ENCODE measurements at regions not wholly inside any gene's neighbourhood (a gene's known extent, or its start where the extent isn't known, plus 50 kb on each side); places are given as distances from the start of the nearest gene placed in this dataset.

- Histone ChIP-seq H3K9me3 (no peaks in the 10 kb centered on the region), H3K4me3 (peak overlapping the region in 1 of 2 donors; percentile 12), H3K36me3 (ENCODE audit: low read depth, missing control alignments) (no peaks in the 10 kb centered on the region), H3K4me1 (peaks cover 4% of the 10 kb centered on the region), H3K27me3 (no peaks in the 10 kb centered on the region), H3K27ac (peak overlapping the region; percentile 69)
- no peak for TF ChIP-seq POLR2A (IDR thresholded peaks at IDR 0.05)
- TF ChIP-seq, protein P1, sequence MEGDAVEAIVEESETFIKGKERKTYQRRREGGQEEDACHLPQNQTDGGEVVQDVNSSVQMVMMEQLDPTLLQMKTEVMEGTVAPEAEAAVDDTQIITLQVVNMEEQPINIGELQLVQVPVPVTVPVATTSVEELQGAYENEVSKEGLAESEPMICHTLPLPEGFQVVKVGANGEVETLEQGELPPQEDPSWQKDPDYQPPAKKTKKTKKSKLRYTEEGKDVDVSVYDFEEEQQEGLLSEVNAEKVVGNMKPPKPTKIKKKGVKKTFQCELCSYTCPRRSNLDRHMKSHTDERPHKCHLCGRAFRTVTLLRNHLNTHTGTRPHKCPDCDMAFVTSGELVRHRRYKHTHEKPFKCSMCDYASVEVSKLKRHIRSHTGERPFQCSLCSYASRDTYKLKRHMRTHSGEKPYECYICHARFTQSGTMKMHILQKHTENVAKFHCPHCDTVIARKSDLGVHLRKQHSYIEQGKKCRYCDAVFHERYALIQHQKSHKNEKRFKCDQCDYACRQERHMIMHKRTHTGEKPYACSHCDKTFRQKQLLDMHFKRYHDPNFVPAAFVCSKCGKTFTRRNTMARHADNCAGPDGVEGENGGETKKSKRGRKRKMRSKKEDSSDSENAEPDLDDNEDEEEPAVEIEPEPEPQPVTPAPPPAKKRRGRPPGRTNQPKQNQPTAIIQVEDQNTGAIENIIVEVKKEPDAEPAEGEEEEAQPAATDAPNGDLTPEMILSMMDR (IDR thresholded peaks at IDR 0.05): no peak
- 42 to 45% methylated on average over 19 of the region's 19 CpGs for WGBS, 2 donors
- intact Hi-C loops (cut with DNase I; ENCODE audit: low total_unique reads): no loop called here
- DNase-seq: no peak
These were observed 110.8 kb upstream of the ERCC6L2 start for GRCh38 chr9:95764533-95765319.

DNA sequence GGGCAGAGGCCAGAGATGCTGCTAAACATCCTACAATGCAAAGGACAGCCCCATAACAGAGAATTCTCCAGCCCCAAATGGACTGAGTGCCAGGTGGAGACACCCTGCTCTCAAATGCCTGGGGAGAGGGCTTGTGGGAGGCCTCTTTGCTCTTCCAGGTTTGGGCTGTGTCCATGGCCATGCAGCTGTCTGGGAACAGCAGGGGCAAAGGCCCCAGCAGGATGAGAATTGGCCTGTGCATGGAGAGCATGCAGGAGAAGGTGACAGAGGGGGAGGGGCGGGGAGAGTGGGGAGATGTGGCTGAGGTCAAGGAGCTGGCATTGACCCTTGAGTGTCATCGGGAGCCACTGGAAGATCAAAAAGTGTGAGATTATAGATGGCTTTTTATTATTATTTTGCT is 111.5 kb upstream of the ERCC6L2 start:
- Histone ChIP-seq H3K36me3 (ENCODE audit: low read depth, missing control alignments) (no peaks in the 10 kb centered on the region), H3K4me1 (peaks cover 4% of the 10 kb centered on the region), H3K4me3 (no peak overlapping the region), H3K27ac (peak overlapping the region in 1 of 2 donors; percentile 69), H3K9me3 (no peaks in the 10 kb centered on the region), H3K27me3 (no peaks in the 10 kb centered on the region)
- no peak for DNase-seq
- TF ChIP-seq POLR2A (IDR thresholded peaks at IDR 0.05): no peak
- TF ChIP-seq, protein P1 (IDR thresholded peaks at IDR 0.05): no peak
- 72 to 80% methylated on average over 2 of the region's 2 CpGs for WGBS, 2 donors
- intact Hi-C loops (cut with DNase I; ENCODE audit: low total_unique reads): no loop called here

GRCh38 chr9:95763006-95763405 is 112.5 kb upstream of the ERCC6L2 start:
- intact Hi-C loops (cut with DNase I; ENCODE audit: low total_unique reads): no loop called here
- TF ChIP-seq, protein P1 (IDR thresholded peaks at IDR 0.05): no peak
- no peak for TF ChIP-seq POLR2A (IDR thresholded peaks at IDR 0.05)
- no peaks in the 10 kb centered on the region for H3K27me3 ChIP-seq

GRCh38 chr9:95762322-95762721 is 113.2 kb upstream of the ERCC6L2 start:
- TF ChIP-seq POLR2A (IDR thresholded peaks at IDR 0.05): no peak
- TF ChIP-seq, protein P1 (IDR thresholded peaks at IDR 0.05): no peak
- H3K27ac ChIP-seq: no peak overlapping the region
- 93 to 97% methylated on average over 6 of the region's 6 CpGs for WGBS, 2 donors
- H3K4me3 ChIP-seq: no peak overlapping the region
- no peaks in the 10 kb centered on the region for H3K27me3 ChIP-seq
- intact Hi-C loops (cut with DNase I; ENCODE audit: low total_unique reads): no loop called here
- no peaks in the 10 kb centered on the region for H3K36me3 ChIP-seq (ENCODE audit: low read depth, missing control alignments)
- no peak for DNase-seq
- peaks cover 7% of the 10 kb centered on the region for H3K4me1 ChIP-seq
- no peaks in the 10 kb centered on the region for H3K9me3 ChIP-seq

More at GRCh38 chr9:95763006-95763405, 112.5 kb upstream of the ERCC6L2 start:
- DNase-seq: no peak
- H3K9me3 ChIP-seq: no peaks in the 10 kb centered on the region
- no peaks in the 10 kb centered on the region for H3K36me3 ChIP-seq (ENCODE audit: low read depth, missing control alignments)
- 96 to 100% methylated on average over 3 of the region's 3 CpGs for WGBS, 2 donors
- H3K4me3 ChIP-seq: no peak overlapping the region
- H3K4me1 ChIP-seq: peaks cover 4% of the 10 kb centered on the region
- H3K27ac ChIP-seq: no peak overlapping the region

GRCh38 chr9:95760791-95761190 is 114.7 kb upstream of the ERCC6L2 start:
- Histone ChIP-seq H3K36me3 (ENCODE audit: low read depth, missing control alignments) (no peaks in the 10 kb centered on the region), H3K27ac (no peak overlapping the region), H3K9me3 (no peaks in the 10 kb centered on the region), H3K4me1 (peaks cover 15% of the 10 kb centered on the region), H3K27me3 (no peaks in the 10 kb centered on the region), H3K4me3 (no peak overlapping the region)
- 66 to 72% methylated on average over 8 of the region's 8 CpGs for WGBS, 2 donors
- TF ChIP-seq, protein P1 (IDR thresholded peaks at IDR 0.05): no peak
- no peak for TF ChIP-seq POLR2A (IDR thresholded peaks at IDR 0.05)
- intact Hi-C loops (cut with DNase I; ENCODE audit: low total_unique reads): no loop called here
- no peak for DNase-seq

Measured in testis (tissue), 2 donors.